ENCODE measurements at regions not wholly inside any gene's neighbourhood (a gene's known extent, or its start where the extent isn't known, plus 50 kb on each side); places are given as distances from the start of the nearest gene placed in this dataset.
"Not testable (repeated sequence)": the region's sequence is repeated elsewhere in the genome, so short reads cannot be mapped to it uniquely, and the experiment has no call there.

DNA sequence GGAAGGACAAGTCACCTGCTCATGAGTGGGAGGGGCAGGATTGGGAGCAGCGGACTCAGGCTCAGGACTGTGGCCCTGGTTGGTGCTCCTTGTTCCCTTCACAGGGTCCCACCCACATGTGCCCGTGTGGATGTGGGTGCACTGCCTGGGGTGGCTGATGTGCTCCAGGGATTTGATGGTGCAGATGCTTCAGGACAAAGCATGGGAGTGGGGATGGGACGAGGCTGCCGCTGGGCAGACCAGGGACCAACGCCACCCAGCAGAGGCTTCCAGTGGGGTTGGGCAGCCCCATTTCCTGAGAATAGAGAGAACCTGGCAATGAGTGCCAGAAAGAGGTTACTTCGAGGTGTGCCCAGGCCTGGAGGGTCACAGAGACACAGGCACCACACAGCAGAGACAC lies 65.5 kb upstream of the IGLL5 start:
- intact Hi-C loops (cut with DNase I, micrococcal nuclease), result no loop called here
- Mint-ChIP-seq H3K27ac (peak overlapping the region; percentile 45), H3K9me3 (ENCODE audit: low read depth) (no peaks in the 10 kb centered on the region), H3K4me1 (peaks cover 74% of the 10 kb centered on the region), H3K4me3 (no peak overlapping the region), H3K36me3 (ENCODE audit: low read depth) (no peaks in the 10 kb centered on the region), H3K27me3 (no peaks in the 10 kb centered on the region)
- ATAC-seq (no peak), DNase-seq (no peak)
- ChIA-PET POLR2A (no interaction called here), CTCF (no interaction called here)

DNA sequence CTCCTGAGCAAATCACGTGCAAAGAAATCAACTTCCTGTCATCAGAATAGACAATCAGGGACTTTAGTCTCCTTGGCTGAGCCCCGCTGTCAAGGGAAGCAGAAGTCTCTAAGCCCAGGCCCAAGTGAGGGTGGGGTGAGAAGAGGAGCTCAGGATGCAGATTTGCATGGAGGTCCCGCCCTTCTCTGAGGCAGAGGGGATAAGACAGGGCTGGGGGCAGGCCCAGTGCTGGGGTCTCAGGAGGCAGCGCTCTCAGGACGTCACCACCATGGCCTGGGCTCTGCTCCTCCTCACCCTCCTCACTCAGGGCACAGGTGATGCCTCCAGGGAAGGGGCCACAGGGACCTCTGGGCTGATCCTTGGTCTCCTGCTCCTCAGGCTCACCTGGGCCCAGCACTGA lies 65.1 kb upstream of the IGLL5 start:
- ChIA-PET POLR2A (interaction anchor here (0.6 kb wide), 2 partner anchors 41 to 226 kb away, joined by 5 to 8 read pairs; no protein-coding TSS in a partner anchor), CTCF (interaction anchor here (1.2 to 1.6 kb wide), 2 partner anchors 62 to 119 kb away, joined by 3 to 4 read pairs; no protein-coding TSS in a partner anchor)
- H3K27me3 Mint-ChIP-seq; DNase-seq; intact Hi-C loops (cut with DNase I, micrococcal nuclease); H3K36me3 Mint-ChIP-seq (ENCODE audit: low read depth); H3K9me3 Mint-ChIP-seq (ENCODE audit: low read depth); ATAC-seq; H3K4me3 Mint-ChIP-seq: not testable (repeated sequence)
- peak overlapping the region; percentile 45 for H3K27ac Mint-ChIP-seq
- peaks cover 69% of the 10 kb centered on the region for H3K4me1 Mint-ChIP-seq

- ATAC-seq, result no peak
- ChIA-PET POLR2A (interaction anchor here (0.6 kb wide), 2 partner anchors 41 to 227 kb away, joined by 5 to 8 read pairs; no protein-coding TSS in a partner anchor), CTCF (interaction anchor here (0.7 to 1.6 kb wide), 6 partner anchors 8 to 135 kb away, joined by 3 to 4 read pairs (median 4); no protein-coding TSS in a partner anchor)
- no peak for DNase-seq
- H3K4me1 Mint-ChIP-seq, result peaks cover 62% of the 10 kb centered on the region
- H3K27me3 Mint-ChIP-seq, result no peaks in the 10 kb centered on the region
- H3K36me3 Mint-ChIP-seq (ENCODE audit: low read depth), result no peaks in the 10 kb centered on the region
- H3K27ac Mint-ChIP-seq, result peak overlapping the region; percentile 34
- H3K9me3 Mint-ChIP-seq (ENCODE audit: low read depth), result no peaks in the 10 kb centered on the region
- intact Hi-C loops (cut with DNase I, micrococcal nuclease), result no loop called here
- H3K4me3 Mint-ChIP-seq, result no peak overlapping the region
Observed at GRCh38 chr22:22823131-22823810, 64.3 kb upstream of the IGLL5 start.

DNA sequence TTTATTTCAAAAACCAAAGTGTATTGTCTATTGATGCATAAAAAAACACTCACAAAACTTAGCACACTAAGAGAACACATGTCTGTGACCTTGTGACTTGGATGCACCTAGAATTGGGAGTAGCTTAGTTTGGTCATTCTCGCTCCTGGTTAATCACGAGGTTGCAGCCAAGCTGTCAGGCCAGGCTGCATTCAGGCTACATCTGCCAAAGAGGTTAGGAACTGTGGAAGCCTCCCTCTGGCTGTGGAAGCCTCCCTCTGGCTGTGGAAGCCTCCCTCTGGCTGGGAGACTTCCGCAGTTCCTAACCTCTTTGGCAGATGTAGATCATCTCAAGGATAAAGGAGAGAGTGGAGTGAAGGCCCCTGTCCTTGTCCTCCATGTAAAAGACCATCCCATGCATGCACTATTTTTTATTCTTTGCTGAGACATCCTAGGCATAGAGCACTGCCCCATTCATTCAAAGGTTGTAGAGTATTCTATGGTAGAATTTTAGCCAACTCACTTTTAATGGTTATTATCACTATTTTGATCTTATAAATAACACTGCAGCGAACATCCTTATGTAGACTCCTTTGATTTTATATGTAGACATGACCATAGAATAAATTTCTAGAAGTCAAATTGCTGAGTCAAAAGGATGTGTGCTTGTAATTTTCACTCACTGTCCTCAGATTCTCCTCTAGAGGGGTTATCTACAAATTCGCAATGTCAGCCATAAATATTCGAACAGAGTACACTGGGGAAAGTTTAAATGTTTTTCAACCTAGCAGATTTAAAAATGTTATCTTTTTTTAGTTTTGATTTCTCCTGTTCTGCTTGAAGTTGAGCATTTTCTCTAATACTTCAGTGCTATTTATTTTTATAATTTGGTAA lies 63.0 kb upstream of the IGLL5 start:
- no peaks in the 10 kb centered on the region for H3K9me3 Mint-ChIP-seq (ENCODE audit: low read depth)
- peaks cover 49% of the 10 kb centered on the region for H3K4me1 Mint-ChIP-seq
- no peak overlapping the region for H3K27ac Mint-ChIP-seq
- no peaks in the 10 kb centered on the region for H3K27me3 Mint-ChIP-seq
- POLR2A ChIA-PET, result no interaction called here
- intact Hi-C loops (cut with DNase I, micrococcal nuclease), result no loop called here
- DNase-seq (no peak), ATAC-seq (no peak)
- no peaks in the 10 kb centered on the region for H3K36me3 Mint-ChIP-seq (ENCODE audit: low read depth)
- H3K4me3 Mint-ChIP-seq, result no peak overlapping the region
- CTCF ChIA-PET, result interaction anchor here (1.3 kb wide), 4 partner anchors 9 to 59 kb away, joined by 3 to 4 read pairs (median 4); no protein-coding TSS in a partner anchor

DNA sequence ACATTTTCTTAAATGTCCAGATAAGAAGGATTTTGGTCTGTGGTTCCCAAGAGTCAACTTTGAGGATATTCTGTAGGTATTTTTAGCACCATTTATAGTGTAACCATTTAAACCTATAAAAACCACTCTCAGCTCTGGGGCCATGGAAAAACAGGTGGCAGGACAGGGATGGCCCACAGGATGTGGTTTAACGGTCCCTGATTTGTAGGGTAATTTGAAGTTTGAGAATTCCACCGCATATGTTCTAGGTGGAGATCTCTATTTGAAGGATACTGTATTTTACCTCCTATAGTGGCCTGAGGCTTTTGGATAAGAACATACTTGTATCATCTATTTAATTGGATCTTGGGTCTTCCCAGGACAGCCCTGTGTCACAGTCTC lies 62.4 kb upstream of the IGLL5 start:
- no peak for ATAC-seq

GRCh38 chr22:22827187-22827939 lies 60.3 kb upstream of the IGLL5 start:
- CTCF ChIA-PET, result interaction anchor here (0.7 kb wide), 1 partner anchor 369 kb away, joined by 4 read pairs; no protein-coding TSS in a partner anchor
- Mint-ChIP-seq H3K4me1 (peaks cover 21% of the 10 kb centered on the region), H3K36me3 (ENCODE audit: low read depth) (no peaks in the 10 kb centered on the region), H3K27me3 (no peaks in the 10 kb centered on the region), H3K4me3 (no peak overlapping the region), H3K27ac (no peak overlapping the region), H3K9me3 (ENCODE audit: low read depth) (peaks cover 7% of the 10 kb centered on the region)
- DNase-seq (no peak), ATAC-seq (no peak)
- intact Hi-C loops (cut with DNase I, micrococcal nuclease), result no loop called here
- POLR2A ChIA-PET, result interaction anchor here (1.2 kb wide), 1 partner anchor 11 kb away, joined by 3 read pairs; no protein-coding TSS in a partner anchor

More for the DNA sequence above, 62.4 kb upstream of the IGLL5 start:
- ChIA-PET POLR2A (no interaction called here), CTCF (interaction anchor here (1.3 kb wide), 1 partner anchor 59 kb away, joined by 3 read pairs; no protein-coding TSS in a partner anchor)
- Mint-ChIP-seq H3K27ac (no peak overlapping the region), H3K4me1 (peaks cover 43% of the 10 kb centered on the region), H3K4me3 (no peak overlapping the region), H3K36me3 (ENCODE audit: low read depth) (no peaks in the 10 kb centered on the region), H3K27me3 (no peaks in the 10 kb centered on the region), H3K9me3 (ENCODE audit: low read depth) (no peaks in the 10 kb centered on the region)
- DNase-seq, result no peak
- intact Hi-C loops (cut with DNase I, micrococcal nuclease), result no loop called here

DNA sequence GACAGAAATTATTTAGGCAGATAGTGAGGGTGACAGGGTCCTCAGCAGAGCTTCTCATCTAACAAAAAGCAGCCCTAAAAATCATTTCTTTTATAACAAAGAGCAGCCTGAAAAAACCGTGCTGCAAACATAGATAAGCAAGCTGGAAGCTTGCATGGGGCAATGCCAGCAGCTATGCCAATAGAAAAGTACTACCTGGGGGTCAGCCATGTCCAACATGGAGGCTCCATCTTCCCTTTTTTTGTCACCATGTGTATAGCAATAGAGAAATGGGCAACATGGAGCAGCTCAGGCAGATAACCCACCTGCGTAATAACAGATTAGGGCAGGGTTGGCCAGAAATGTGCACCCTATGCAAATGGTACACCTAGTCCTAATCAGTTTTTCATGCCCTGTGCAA lies 57.4 kb upstream of the IGLL5 start:
- H3K27ac Mint-ChIP-seq, result no peak overlapping the region
- ATAC-seq, result no peak
- no peaks in the 10 kb centered on the region for H3K36me3 Mint-ChIP-seq (ENCODE audit: low read depth)
- peaks cover 1% of the 10 kb centered on the region for H3K4me1 Mint-ChIP-seq
- no peaks in the 10 kb centered on the region for H3K27me3 Mint-ChIP-seq
- CTCF ChIA-PET, result interaction anchor here (1.2 to 3.7 kb wide), 6 partner anchors 10 to 118 kb away, joined by 3 to 12 read pairs (median 7); no protein-coding TSS in a partner anchor
- DNase-seq, result no peak
- POLR2A ChIA-PET, result interaction anchor here (1.0 kb wide), 1 partner anchor 58 kb away, joined by 5 read pairs; no protein-coding TSS in a partner anchor
- peaks cover 7% of the 10 kb centered on the region for H3K9me3 Mint-ChIP-seq (ENCODE audit: low read depth)
- no peak overlapping the region for H3K4me3 Mint-ChIP-seq
- intact Hi-C loops (cut with DNase I, micrococcal nuclease), result no loop called here

GRCh38 chr22:22830957-22831688 lies 56.5 kb upstream of the IGLL5 start:
- H3K27ac Mint-ChIP-seq, result no peak overlapping the region
- intact Hi-C loops (cut with DNase I, micrococcal nuclease), result no loop called here
- no peaks in the 10 kb centered on the region for H3K27me3 Mint-ChIP-seq
- POLR2A ChIA-PET, result no interaction called here
- peaks cover 7% of the 10 kb centered on the region for H3K9me3 Mint-ChIP-seq (ENCODE audit: low read depth)
- no peaks in the 10 kb centered on the region for H3K4me1 Mint-ChIP-seq
- no peaks in the 10 kb centered on the region for H3K36me3 Mint-ChIP-seq (ENCODE audit: low read depth)
- no peak for ATAC-seq
- no peak overlapping the region for H3K4me3 Mint-ChIP-seq
- no peak for DNase-seq
- CTCF ChIA-PET, result interaction anchor here (0.6 to 3.7 kb wide), 7 partner anchors 11 to 126 kb away, joined by 3 to 12 read pairs (median 4); no protein-coding TSS in a partner anchor

- Mint-ChIP-seq H3K27me3 (no peaks in the 10 kb centered on the region), H3K27ac (no peak overlapping the region), H3K9me3 (ENCODE audit: low read depth) (peaks cover 7% of the 10 kb centered on the region), H3K4me1 (peaks cover 4% of the 10 kb centered on the region), H3K4me3 (no peak overlapping the region), H3K36me3 (ENCODE audit: low read depth) (no peaks in the 10 kb centered on the region)
- DNase-seq (no peak), ATAC-seq (no peak)
- ChIA-PET CTCF (interaction anchor here (3.7 kb wide), 1 partner anchor 15 kb away, joined by 12 read pairs; no protein-coding TSS in a partner anchor), POLR2A (no interaction called here)
- intact Hi-C loops (cut with DNase I, micrococcal nuclease), result no loop called here
Observed at GRCh38 chr22:22833059-22833458, 54.6 kb upstream of the IGLL5 start.

DNA sequence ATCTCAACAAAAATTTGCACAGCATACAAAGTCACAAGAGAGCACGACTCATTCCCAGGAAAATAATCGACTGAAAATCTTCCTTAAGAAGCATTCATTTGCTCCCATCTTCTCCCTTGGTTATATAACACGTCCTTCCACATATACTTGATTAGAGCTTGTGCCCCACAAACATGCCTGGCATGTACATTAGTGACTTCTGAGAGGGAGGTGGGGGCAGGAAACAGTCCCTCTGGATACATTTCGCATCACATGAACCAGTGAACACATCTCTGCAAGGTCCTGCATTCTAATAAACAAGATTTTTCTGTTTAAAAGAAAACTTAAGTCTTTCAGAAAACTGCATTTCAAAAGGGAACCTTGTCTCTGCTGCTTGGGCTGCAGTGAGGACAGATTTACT lies 54.1 kb upstream of the IGLL5 start:
- ChIA-PET POLR2A (no interaction called here), CTCF (interaction anchor here (3.7 kb wide), 1 partner anchor 15 kb away, joined by 12 read pairs; no protein-coding TSS in a partner anchor)
- ATAC-seq (no peak), DNase-seq (no peak)
- no peak overlapping the region for H3K27ac Mint-ChIP-seq
- H3K4me3 Mint-ChIP-seq, result no peak overlapping the region
- no peaks in the 10 kb centered on the region for H3K27me3 Mint-ChIP-seq
- H3K9me3 Mint-ChIP-seq (ENCODE audit: low read depth), result peaks cover 7% of the 10 kb centered on the region
- H3K4me1 Mint-ChIP-seq, result peaks cover 8% of the 10 kb centered on the region
- intact Hi-C loops (cut with DNase I, micrococcal nuclease), result no loop called here
- no peaks in the 10 kb centered on the region for H3K36me3 Mint-ChIP-seq (ENCODE audit: low read depth)

Measured in activated CD4-positive, alpha-beta T cell treated with anti-CD3 and anti-CD28 coated beads for 36 hours (primary cell).